ENCODE measurements at regions not wholly inside any gene's neighbourhood (a gene's known extent, or its start where the extent isn't known, plus 50 kb on each side); places are given as distances from the start of the nearest gene placed in this dataset.
"Not testable (repeated sequence)": the region's sequence is repeated elsewhere in the genome, so short reads cannot be mapped to it uniquely, and the experiment has no call there.

- DNase-seq (ENCODE audit: low read depth), result not testable (repeated sequence)
Measured at GRCh38 chr6:140189263-140189662, 814.8 kb upstream of the CITED2 start.

GRCh38 chr6:140185991-140186390 is 811.5 kb upstream of the CITED2 start:
- no peak for DNase-seq (ENCODE audit: low read depth)

GRCh38 chr6:140183881-140184280 is 809.4 kb upstream of the CITED2 start:
- DNase-seq (ENCODE audit: low read depth), result peak; percentile 92

GRCh38 chr6:140182821-140183220 is 808.4 kb upstream of the CITED2 start:
- DNase-seq (ENCODE audit: low read depth), result peak; percentile 68

GRCh38 chr6:140181876-140182275 is 807.4 kb upstream of the CITED2 start:
- peak; percentile 70 for DNase-seq (ENCODE audit: low read depth)

GRCh38 chr6:140180306-140180705 is 805.9 kb upstream of the CITED2 start:
- DNase-seq (ENCODE audit: low read depth), result no peak

- DNase-seq (ENCODE audit: low read depth), result peak; percentile 88
Measured at GRCh38 chr6:140178935-140179334, 804.5 kb upstream of the CITED2 start.

GRCh38 chr6:140178520-140178919 is 804.1 kb upstream of the CITED2 start:
- peak; percentile 73 for DNase-seq (ENCODE audit: low read depth)

- DNase-seq (ENCODE audit: low read depth), result no peak
Measured at GRCh38 chr6:140176306-140176705, 801.9 kb upstream of the CITED2 start.

GRCh38 chr6:140175486-140175885 is 801.0 kb upstream of the CITED2 start:
- DNase-seq (ENCODE audit: low read depth), result peak; percentile 7

GRCh38 chr6:140174524-140174923 is 800.1 kb upstream of the CITED2 start:
- DNase-seq (ENCODE audit: low read depth), result peak; percentile 98

- DNase-seq (ENCODE audit: low read depth), result no peak
Measured at GRCh38 chr6:140168365-140168764, 793.9 kb upstream of the CITED2 start.

- DNase-seq (ENCODE audit: low read depth), result no peak
Measured at GRCh38 chr6:140160909-140161308, 786.5 kb upstream of the CITED2 start.

GRCh38 chr6:140160494-140160893 is 786.0 kb upstream of the CITED2 start:
- no peak for DNase-seq (ENCODE audit: low read depth)

- peak; percentile 2 for DNase-seq (ENCODE audit: low read depth)
Measured at GRCh38 chr6:140156131-140156530, 781.7 kb upstream of the CITED2 start.

GRCh38 chr6:140155451-140156126 is 781.1 kb upstream of the CITED2 start:
- no peak for DNase-seq (ENCODE audit: low read depth)

GRCh38 chr6:140153703-140154102 is 779.3 kb upstream of the CITED2 start:
- peak; percentile 48 for DNase-seq (ENCODE audit: low read depth)

GRCh38 chr6:140147825-140148814 is 773.7 kb upstream of the CITED2 start:
- DNase-seq (ENCODE audit: low read depth), result not testable (repeated sequence)

- DNase-seq (ENCODE audit: low read depth), result no peak
Measured at GRCh38 chr6:140140891-140141290, 766.4 kb upstream of the CITED2 start.

- DNase-seq (ENCODE audit: low read depth), result no peak
Measured at GRCh38 chr6:140138311-140139010, 764.0 kb upstream of the CITED2 start.

- DNase-seq (ENCODE audit: low read depth), result peak; percentile 1
Measured at GRCh38 chr6:140134224-140134623, 759.8 kb upstream of the CITED2 start.

- no peak for DNase-seq (ENCODE audit: low read depth)
Measured at GRCh38 chr6:140130074-140130473, 755.6 kb upstream of the CITED2 start.

Measured in EH (cell line).